GM13976 (cell line): ENCODE measurements at regions not wholly inside any gene's neighbourhood (a gene's known extent, or its start where the extent isn't known, plus 50 kb on each side); places are given as distances from the start of the nearest gene placed in this dataset.
A peak's percentile ranks its signal among the peaks of the same experiment; 100 is the strongest.

Experiments
- DNase-seq: peaks from one replicate; pipeline ENCODE4 v3.0.0; 2012; ENCODE audit warnings: low spot score
- CTCF ChIP-seq: IDR thresholded peaks from 2 replicates; pipeline ENCODE4 v1.5.1; 2012; ENCODE audit warnings: borderline replicate concordance, mild to moderate bottlenecking; ENCODE audit not compliant: insufficient read depth; ENCODE audit errors: extremely low read depth, missing control alignments, control extremely low read depth
- in situ Hi-C: fragments of 300-500 bp; cut with MboI; formaldehyde crosslinking; loops from one replicate; pipeline ENCODE4 v1.12.0; 2022; ENCODE audit warnings: low sequenced_read_pairs, mixed read lengths, inconsistent platforms; ENCODE audit not compliant: unreplicated experiment

- no peak for DNase-seq
- TF ChIP-seq CTCF, result no peak
- in situ Hi-C loops, result no loop called here
Observed at GRCh38 chr16:59260892-59261291, 526.8 kb upstream of the GOT2 start.

- in situ Hi-C loops, result no loop called here
- DNase-seq, result peak; percentile 9
- no peak for TF ChIP-seq CTCF
Observed at GRCh38 chr16:59259950-59260319, 525.8 kb upstream of the GOT2 start.

- peak; percentile 14 for DNase-seq
- in situ Hi-C loops, result no loop called here
- no peak for TF ChIP-seq CTCF
Observed at GRCh38 chr16:59259074-59259949, 525.2 kb upstream of the GOT2 start.

GRCh38 chr16:59252317-59252716, 518.2 kb upstream of the GOT2 start:
- no peak for TF ChIP-seq CTCF
- no peak for DNase-seq
- in situ Hi-C loops, result no loop called here

GRCh38 chr16:59249011-59249410, 514.9 kb upstream of the GOT2 start:
- in situ Hi-C loops, result no loop called here
- TF ChIP-seq CTCF, result no peak
- DNase-seq, result no peak

GRCh38 chr16:59242556-59242955, 508.4 kb upstream of the GOT2 start:
- in situ Hi-C loops, result no loop called here
- TF ChIP-seq CTCF, result no peak
- DNase-seq, result no peak
